K562 (cell line): ENCODE measurements at regions not wholly inside any gene's neighbourhood (a gene's known extent, or its start where the extent isn't known, plus 50 kb on each side); places are given as distances from the start of the nearest gene placed in this dataset.

Experiments
- CAMTA2 ChIP-seq: fragments of 250-450 bp; sonication (Bioruptor Pico); conservative IDR thresholded peaks from 2 replicates; pipeline ENCODE4 v1.5.1; 2022
- CBX5 ChIP-seq: IDR thresholded peaks from 2 replicates; pipeline ENCODE4 v1.6.1; 2014; ENCODE audit warnings: low read depth, borderline replicate concordance
- CREB3L1 ChIP-seq: fragments of 450-650 bp; IDR thresholded peaks from 2 replicates; pipeline ENCODE4 v1.6.1; 2014; ENCODE audit warnings: low read depth, mild to moderate bottlenecking, moderate library complexity, borderline replicate concordance
- EP400 ChIP-seq: fragments of 450-650 bp; IDR thresholded peaks from 2 replicates; pipeline ENCODE4 v1.6.1; 2017; ENCODE audit warnings: antibody characterized with exemption, mild to moderate bottlenecking, moderate library complexity
- HDAC2 ChIP-seq: fragments of 450-650 bp; IDR thresholded peaks from 2 replicates; pipeline ENCODE4 v1.6.1; 2016; ENCODE audit warnings: mild to moderate bottlenecking
- HDAC6 ChIP-seq: IDR thresholded peaks from 2 replicates; pipeline ENCODE4 v1.6.1; 2012; ENCODE audit warnings: low read depth, mild to moderate bottlenecking, control low read depth, inconsistent platforms, low read length, moderate library complexity
- NFE2 ChIP-seq: IDR thresholded peaks from 2 replicates; pipeline ENCODE4 v1.6.1; 2014; ENCODE audit warnings: antibody characterized with exemption, low read depth
- REST ChIP-seq, 2 experiments: fragments of 450-650 bp; formaldehyde crosslinking in 1 of 2; IDR thresholded peaks; 2 replicates each; pipeline versions ENCODE4 v1.4.0 to v1.6.1; 2014 to 2020; ENCODE audit warnings: mild to moderate bottlenecking in 2 of 2, borderline replicate concordance in 1 of 2, low read depth in 1 of 2
- TAF1 ChIP-seq: IDR thresholded peaks from 2 replicates; pipeline ENCODE4 v1.6.1; 2011; ENCODE audit warnings: mild to moderate bottlenecking, low read length, moderate library complexity; ENCODE audit not compliant: insufficient read depth, control insufficient read depth, severe bottlenecking; ENCODE audit errors: extremely low read depth
- TARDBP ChIP-seq: fragments of 450-650 bp; IDR thresholded peaks from 2 replicates; pipeline ENCODE4 v1.6.1; 2016
- TEAD4 ChIP-seq, 2 experiments: sonication (generic) in 1 of 2; formaldehyde crosslinking in 1 of 2; IDR thresholded peaks; 2 replicates each; pipeline versions ENCODE4 v1.6.1 to v1.8.0; 2012 to 2022; ENCODE audit warnings: borderline replicate concordance in 1 of 2, inconsistent platforms in 1 of 2, low read length in 1 of 2, mild to moderate bottlenecking in 1 of 2, missing genetic modification reagents in 1 of 2
- ZC3H8 ChIP-seq: fragments of 450-650 bp; IDR thresholded peaks from 2 replicates; pipeline ENCODE4 v1.6.1; 2017

- peak; percentile 62; the same call in 1 of the 2 replicates for TF ChIP-seq HDAC2
- TF ChIP-seq HDAC6, result no peak
- TF ChIP-seq TARDBP, result no peak
- no peak for TF ChIP-seq EP400
- TF ChIP-seq TAF1, result no peak
- no peak for TF ChIP-seq ZC3H8
- TF ChIP-seq CREB3L1, result no peak
- TF ChIP-seq CAMTA2 (CRISPR knock-in tag), result no peak
- TF ChIP-seq CBX5, result no peak
- TF ChIP-seq REST (IDR thresholded peaks at IDR 0.05; ENCODE audit: borderline replicate concordance), result no peak
- TF ChIP-seq REST (CRISPR knock-in tag; IDR thresholded peaks at IDR 0.05; ENCODE audit: low read depth), result no peak
- no peak for TF ChIP-seq NFE2
- TF ChIP-seq TEAD4 (IDR thresholded peaks at IDR 0.05; ENCODE audit: low read length), result peak; percentile 51; the same call in 1 of the 2 replicates
- TF ChIP-seq TEAD4 (CRISPR knock-in tag; IDR thresholded peaks at IDR 0.05; ENCODE audit: borderline replicate concordance), result no peak
- TF ChIP-seq, all 486 proteins: peak for 14
Observed at GRCh38 chr2:190762566-190762965, 113.7 kb downstream of the NAB1 start (continued).
